ENCODE measurements at regions not wholly inside any gene's neighbourhood (a gene's known extent, or its start where the extent isn't known, plus 50 kb on each side); places are given as distances from the start of the nearest gene placed in this dataset.

- no peak for TF ChIP-seq CTCF (IDR thresholded peaks at IDR 0.05 in 8 of 11, conservative IDR thresholded peaks at IDR 0.05 in 3 of 11)
- TF ChIP-seq POLR2AphosphoS5 (IDR thresholded peaks at IDR 0.05): no peak
- no peak for TF ChIP-seq POLR2A (IDR thresholded peaks at IDR 0.05)
These were observed 136.2 kb downstream of the KIT start for GRCh38 chr4:54793856-54794422.
